IPS DF 4.7 (cell line): ENCODE measurements at regions not wholly inside any gene's neighbourhood (a gene's known extent, or its start where the extent isn't known, plus 50 kb on each side); places are given as distances from the start of the nearest gene placed in this dataset.

Source experiments
- DNase-seq: peaks from one replicate; pipeline ENCODE4 v3.0.0-alpha.2; 2013; ENCODE audit warnings: low spot score; ENCODE audit errors: extremely low read depth

DNA sequence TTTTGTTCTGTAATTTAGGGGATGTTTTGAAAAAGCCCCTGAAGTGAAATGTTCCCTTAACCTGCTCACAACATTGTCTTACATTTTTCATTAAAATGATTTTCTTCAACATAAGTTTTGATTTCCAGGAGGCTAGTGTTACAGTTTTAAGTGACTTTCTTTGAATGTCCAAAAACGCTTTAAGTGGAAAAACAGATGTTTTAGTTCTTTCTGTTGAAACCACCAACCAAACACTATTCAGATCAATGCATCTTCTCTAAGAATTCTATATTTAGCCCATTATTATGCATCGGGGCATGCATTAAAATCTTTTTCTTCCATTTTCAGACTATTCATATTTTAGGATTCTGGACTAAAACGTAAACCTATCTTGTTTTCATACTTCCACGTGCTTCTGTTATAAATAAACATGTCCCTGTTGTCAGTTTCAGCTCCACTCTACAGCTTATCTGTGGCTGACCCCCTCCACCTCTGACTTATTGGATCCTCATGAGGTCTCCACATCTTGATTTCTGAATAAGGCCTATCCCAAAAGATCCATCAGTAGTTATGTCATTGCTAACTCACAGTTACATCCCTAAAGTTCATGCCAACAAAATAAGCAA lies 882.3 kb upstream of the SEMA6A start:
- DNase-seq, result no peak

DNA sequence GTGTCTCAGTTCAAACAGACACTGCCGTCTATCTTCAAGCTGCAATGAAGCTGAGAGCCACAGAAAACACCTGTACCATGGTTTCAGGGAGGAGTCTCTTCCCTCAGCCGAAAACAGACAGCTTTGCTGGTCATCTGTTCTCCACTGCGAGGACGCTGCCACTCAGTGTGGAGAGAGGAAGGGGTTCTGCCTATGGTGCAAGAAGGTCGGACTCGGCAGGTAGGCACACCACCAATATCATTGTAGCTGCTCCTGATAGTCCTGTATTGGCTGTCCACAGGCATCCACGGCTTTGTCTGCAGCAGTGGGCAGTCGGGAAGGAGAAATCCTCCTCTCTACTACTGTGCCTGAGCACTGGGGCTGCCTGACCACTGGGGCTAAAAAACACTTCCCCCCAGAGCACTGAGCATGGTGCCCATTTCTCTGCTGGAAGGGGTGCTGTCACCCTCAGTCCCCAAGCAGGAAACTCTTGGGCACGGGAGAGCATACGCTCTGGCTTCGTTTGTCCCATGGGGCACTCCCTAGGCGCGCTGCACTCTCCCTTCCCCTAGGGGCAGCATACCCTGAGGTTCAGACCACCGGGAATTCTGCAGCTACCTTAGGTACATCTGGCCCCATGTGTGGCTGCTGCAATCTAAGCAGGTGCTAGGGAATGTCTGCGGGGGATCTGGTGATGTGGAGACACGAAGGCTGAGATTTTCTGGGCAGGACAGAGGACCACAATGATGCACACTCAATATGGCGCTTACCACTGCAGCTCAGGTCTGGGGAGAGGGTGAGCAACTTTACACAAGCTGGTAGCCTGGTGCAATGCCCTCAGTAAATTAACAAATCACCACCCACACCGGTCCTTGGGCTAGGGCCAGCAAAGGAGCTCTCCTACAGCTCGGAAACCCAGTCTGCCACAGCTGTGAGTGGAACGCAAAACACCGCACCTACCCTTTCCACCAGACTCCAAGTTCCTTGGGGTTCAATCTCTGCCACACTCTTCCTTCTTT lies 880.9 kb upstream of the SEMA6A start:
- DNase-seq, result no peak

DNA sequence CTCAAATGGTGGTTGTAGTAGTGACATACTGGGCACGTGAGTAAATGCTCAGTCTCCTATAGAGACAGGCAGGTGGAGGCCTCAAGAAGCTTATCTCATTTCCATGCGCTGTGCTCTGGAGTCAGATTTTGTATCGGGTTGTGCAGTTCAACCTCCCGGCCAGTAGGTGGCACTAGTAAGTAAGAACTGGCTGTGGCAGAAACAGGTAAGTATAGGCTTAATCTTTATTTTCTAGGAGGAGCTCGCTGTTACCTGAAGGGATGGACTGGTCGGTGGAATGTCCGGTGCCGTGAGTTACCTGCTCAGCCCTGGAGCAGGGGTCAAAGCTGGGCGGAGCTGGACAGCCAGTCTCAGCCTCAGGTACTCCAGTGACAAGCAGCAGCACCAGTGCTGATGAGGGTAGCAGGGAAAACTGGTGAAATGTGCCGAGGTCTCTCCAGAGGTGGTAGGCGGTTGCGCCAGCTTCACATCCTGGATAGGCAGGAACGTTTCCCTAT lies 880.1 kb upstream of the SEMA6A start:
- DNase-seq, result peak; percentile 33

DNA sequence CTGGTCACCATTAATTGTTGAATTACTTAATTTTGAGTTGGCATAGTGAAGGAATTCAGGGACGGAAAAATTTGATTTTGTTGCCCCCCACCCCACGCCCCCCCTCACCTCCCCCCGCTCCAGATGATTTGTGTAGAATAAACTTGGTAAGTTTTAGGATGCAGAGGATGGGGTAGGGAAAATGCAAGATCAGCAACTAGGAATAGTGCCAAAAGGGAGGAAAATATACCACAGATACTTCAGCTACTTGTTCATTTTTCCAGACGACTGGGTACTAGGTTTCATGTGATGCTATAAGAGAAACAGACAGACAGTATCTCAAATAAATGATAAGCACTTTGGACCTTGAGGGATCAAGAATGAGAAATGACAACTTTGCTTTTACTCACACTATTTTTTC lies 862.2 kb upstream of the SEMA6A start:
- DNase-seq, result no peak

DNA sequence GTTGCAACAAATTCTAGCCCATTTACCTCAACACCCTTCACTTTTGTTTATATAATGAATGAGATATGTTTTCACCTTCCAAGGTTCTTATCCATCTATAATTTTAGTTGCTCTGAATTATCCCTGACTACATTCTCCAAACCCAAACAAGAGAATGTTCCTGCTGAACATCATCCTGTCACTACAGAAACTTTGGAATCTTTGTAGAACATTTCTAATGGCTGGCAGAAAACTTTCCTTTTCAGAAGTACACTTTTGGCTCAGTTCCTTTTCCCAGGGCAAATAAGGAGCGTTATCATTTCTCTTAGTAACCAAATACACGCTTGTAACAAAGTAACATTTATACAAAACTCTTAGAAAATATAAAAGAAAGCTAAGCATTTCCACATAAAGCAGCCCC lies 860.6 kb upstream of the SEMA6A start:
- DNase-seq, result no peak

DNA sequence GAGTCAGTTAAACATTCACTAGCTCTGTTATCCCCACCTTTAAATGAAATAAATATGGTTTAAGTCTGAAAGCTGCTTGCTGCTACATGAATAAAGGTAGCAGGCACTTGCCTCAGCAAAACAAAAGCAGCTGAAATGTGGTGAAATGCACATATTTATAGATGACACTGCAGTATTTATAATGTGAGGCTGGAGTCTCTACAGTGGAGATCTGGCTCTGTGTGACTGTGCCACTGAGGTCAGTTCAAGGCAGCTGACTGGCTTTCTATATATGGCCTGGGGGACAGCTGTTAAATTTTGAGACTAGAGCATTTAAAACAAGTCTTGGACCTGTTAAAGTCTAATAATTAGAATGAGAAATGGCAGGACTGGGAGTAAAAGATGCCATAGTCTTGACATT lies 859.6 kb upstream of the SEMA6A start:
- no peak for DNase-seq

DNA sequence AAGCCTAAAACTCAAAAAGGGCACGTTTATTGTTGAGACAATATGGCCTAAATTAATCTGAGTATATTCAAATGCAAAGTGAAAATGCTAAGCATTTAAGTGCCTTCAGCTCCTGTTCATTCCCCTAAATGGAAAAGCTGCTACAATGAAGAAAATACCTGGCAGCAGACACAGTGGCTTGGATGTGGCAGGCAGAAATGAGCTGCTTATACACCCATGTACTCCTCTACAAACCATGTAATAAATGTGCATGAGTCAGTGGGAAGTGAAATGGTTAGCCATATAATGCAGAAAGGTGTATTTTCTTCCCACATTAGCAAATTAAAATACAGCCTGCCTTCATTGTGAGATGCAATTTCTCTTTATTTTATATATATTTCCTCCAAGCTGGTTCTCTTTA lies 859.2 kb upstream of the SEMA6A start:
- DNase-seq, result no peak

DNA sequence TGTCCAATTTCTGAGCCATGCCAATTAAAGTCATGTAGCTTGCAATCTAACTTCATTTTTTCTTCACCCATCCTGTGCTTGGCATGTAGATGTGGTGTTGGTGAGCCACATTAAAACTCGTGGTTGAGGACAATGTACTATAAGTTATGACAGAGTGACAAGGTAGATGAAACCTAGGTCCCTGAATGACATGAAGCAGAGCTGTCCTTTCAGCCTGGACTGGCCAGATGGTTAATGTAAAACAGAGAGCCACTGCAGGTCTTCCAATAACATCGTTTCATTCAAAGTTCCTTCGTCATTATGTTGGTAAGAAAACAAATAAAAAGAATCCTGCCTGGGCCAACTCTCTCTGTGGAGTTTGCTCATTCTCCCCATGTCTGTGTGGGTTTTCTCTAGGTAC lies 856.5 kb upstream of the SEMA6A start:
- DNase-seq, result no peak

DNA sequence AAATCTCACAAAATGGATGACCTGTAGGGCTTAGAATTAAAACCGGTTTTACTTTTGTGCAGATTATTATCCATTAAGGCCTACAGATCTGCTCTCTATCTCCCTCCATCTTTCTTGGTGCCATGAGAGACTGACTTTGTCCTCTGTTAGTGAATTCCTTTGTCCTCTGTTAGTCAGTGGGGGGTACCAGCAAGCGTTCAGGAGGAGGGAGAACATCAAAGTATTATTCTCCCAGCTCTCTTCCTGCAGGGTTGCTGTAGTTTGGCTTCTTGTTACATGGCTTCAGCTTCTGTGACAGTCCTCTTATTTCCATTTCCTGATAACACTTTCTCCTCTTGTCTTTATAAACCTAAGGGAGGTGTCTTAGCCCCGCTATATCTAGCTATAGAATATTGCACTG lies 850.5 kb upstream of the SEMA6A start:
- peak; percentile 25 for DNase-seq

DNA sequence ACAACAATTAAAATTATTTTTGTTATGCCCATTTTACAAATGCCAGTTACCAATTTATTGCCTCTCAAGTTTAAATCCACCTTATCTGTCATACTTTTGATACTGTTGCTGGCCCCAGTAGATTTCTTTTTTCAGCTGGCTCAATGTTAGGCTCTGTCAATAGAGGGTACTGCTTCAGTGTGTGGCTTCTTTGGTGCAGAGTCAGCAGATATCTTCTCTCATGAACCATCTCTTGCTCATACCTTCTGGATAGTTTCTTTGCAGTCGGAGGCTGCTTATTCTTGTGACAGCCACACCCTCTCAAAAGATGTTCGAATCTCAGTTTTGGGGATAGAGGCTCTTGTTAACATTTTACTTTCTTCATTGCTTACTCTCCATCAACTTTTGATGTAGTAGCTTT lies 849.9 kb upstream of the SEMA6A start:
- no peak for DNase-seq

DNA sequence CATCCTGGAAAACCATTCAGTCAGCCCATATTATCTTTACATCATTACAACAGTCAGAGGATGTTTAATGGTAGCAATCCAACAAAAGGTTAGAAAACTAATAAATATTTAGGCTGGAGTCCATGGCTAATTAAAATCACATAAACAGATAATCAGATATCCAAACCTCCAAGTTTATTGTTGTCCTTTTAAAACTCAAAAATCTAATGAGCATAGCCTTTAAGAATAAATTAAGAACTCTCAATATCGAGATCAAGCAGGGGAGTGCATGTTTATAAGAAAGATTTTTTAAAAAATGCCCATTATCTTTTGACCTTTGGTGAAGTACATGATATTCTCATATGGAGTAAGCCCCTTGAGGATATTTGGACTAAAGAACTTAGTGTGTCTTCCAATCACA lies 842.9 kb upstream of the SEMA6A start:
- no peak for DNase-seq

DNA sequence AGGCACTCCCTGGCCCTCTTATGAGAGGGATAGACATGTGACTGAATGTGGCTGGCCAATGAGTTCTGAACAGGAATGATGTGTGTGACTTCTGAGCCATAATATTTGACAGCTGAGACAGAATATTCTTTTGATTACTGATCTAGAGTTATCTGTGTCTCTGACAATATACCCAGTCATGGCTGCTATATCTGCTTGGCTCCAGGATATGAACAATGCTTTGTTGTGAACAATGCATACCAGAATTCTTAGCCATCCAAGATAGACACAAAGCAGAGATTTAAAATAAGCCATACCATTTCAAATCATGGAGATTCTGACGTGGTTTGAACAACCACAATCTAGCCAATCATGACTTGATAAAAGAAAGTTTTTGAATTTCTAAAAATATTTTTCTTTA lies 840.3 kb upstream of the SEMA6A start:
- no peak for DNase-seq

DNA sequence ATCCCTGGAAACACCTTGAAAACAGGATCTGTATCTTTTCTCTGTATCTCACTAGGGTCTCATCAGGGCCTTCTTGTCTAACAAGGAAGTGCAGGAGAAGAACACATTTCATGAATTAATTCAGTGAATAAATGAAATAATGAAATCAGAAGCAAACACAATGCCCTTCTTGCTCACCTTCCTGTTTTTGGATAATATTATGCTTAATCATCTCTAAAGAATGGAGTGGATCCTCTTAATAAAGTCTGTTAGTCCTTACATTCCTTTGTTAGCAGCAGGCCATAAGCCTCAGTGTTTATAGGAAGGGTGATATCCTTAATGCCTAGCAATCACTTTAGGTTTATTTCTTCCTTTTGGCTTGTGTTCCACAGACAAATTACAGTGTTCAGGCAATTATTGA lies 837.1 kb upstream of the SEMA6A start:
- no peak for DNase-seq

DNA sequence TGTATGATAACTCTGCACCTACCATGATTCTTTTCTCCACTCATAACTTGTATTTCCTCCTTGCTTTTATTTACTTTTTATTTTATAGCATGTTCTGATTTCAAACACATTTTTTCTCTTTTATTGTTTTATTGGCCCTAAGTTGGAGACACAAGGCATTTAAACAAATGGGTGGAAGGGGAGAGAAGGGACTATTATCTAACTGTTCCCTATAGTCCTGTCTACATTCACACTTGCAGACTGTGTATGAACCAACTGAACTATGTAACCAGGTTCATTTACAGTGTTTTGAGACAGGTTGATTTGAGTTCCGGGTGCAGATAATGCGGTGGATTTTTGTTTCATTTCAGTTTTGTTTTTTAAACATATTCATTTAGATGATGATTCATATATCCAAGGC lies 830.6 kb upstream of the SEMA6A start:
- no peak for DNase-seq

DNA sequence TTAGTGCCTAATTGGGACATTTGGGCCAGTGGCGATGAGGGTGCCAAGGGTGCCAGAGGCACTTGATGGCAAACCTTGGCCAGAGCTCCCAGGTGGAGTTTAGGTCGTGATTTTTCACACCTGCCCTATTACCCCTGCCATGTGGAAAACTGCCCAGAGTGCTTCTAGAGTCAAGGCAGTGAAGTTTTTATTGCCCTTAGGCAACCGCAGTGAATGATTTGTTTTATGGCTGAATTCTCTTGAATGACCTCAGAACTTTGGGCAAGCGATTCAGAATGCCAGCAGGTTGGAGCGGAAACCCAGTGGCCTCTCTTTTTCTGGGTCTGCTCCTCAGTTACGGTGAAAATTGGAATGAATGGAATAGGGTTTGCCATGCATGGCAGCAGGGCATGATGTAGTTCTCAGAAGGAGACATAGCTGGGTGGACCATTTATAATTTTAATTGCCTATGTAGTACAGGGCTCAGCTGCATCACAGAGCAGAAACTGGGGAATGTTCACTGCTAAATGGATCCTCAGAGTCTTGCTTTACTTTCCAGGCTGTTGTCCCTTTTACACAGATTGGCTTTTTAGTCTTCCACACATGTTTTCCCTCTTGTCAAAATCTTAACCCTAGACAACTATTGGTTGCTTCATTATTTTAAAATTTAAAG lies 820.0 kb upstream of the SEMA6A start:
- no peak for DNase-seq

DNA sequence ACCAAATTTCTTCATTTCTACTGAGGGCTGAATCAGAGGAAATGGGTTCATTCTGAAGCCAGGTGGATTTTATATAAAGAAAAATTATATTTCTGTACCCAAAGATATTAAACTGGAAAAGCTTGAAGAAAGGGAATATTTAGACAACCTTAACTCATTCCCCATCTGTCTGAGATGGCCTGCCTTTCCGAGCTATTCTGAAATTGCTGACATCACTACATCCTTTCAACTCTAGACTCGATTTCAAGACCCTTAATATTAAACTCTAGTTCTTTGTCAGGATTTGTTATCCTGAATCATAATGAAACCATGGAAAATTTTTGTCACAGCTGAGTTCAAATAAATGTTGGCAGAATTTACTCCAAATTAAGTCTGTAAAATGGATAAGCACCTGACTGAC lies 818.5 kb upstream of the SEMA6A start:
- no peak for DNase-seq

DNA sequence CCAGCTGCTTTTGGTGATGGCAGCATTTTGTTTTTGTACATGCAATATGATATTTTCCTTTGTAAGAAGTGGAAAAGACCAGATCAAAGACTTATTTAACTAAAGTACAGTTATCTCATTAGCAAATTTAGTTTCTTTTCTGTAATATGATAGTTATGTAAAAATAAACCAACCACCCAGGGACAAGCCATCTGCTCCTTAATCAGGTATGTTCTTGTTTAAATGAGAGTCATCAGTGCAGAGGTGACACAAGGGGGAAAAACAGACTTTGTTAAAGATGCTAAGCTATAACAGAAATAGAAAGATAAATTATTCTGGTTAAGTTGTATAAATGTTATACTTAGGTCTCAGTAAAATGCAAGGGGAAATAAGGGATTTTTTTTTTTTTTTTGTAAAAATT lies 805.7 kb upstream of the SEMA6A start:
- no peak for DNase-seq

DNA sequence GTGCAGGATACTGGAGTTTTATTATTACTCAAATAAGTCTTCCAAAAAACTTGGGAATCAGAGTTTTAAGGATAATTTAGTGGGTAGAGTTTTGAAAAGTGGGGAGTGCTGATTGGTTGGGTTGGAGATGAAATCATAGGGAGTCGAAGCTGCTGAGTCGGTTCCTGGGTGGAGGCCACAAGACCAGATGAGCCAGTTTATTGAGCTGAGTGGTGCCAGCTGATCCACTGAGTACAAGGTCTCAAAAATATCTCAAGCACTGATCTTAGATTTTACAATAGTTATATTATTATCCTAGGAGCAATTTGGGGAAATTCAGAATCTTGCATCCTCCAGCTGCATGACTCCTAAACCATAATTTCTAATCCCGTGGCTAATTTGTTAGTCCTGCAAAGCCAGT lies 804.9 kb upstream of the SEMA6A start:
- no peak for DNase-seq

DNA sequence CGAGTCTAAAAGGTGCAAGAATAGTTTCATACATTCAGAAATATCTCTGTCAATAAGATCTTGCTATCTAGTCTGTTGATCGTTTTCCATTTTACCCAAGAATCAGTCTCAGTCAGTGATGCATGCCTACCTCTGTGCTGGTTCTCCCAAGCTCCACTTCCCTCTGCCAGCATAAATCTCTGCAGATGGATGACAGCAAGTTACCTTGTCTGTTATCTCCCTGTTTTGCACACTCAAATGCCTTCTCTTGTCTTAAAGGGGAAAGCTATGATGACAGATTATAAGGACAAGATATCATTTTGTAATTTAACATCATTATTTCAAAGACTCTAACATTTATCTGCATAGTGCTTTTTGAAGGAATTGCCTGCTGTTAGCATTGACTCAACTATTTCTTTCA lies 802.1 kb upstream of the SEMA6A start:
- no peak for DNase-seq

DNA sequence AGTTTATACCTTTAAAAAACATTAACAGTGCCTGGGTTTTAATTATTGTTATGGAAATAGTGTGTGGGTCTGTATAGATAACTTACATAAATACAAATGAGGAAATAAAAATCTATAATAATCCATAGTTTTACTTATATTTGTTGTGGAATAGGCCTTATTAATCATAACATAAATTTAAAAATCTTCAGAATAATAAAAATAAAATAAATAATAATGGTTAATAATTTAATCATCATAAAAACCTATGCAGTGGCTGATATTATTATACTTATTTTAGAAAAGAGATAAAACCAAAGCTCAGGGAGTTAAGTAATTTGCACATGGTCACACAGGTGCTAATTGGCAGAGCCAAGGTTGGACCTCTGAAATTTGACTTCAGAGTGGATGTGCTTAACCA lies 785.3 kb upstream of the SEMA6A start:
- DNase-seq, result no peak

DNA sequence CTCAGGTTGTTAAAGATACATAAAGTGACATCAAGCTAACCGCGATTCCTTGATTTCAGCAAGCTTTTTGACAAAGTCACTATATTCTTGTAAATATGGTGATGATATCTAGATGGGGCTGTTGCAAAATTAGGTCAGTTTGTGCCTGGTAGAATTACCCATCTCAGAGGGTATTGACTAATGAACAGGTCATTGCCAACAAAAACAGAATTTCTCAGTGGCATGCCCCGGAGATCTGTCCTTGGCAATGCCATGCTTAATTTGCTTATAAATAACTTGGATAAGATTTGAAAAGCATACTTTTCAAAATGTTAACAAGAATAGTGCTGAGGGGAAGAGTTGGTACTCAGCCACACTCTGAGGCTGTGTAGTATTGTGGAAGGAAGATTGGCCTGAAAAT lies 783.3 kb upstream of the SEMA6A start:
- DNase-seq, result no peak

DNA sequence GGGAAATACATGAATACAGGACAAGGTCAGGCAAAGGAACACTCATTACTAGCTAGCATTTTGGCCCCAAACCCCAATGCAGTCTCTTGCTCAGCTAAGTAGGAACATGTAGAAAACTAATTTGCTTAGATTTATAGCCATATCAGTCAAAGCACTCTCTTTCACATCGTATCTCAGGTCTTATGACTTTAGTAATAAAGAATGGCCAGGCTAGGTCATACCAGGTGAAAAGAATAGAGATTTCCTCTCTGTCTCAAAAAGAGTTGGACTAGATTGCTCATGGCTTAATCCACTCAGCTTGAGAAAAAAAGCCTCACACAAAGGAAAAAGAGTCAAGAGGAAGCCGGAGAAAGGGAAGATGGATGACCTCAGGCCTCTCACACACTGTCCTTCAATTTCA lies 772.7 kb upstream of the SEMA6A start:
- no peak for DNase-seq
